Upper lobe of right lung (tissue), 1 donor: ENCODE measurements at regions not wholly inside any gene's neighbourhood (a gene's known extent, or its start where the extent isn't known, plus 50 kb on each side); places are given as distances from the start of the nearest gene placed in this dataset.
"Not testable (repeated sequence)": the region's sequence is repeated elsewhere in the genome, so short reads cannot be mapped to it uniquely, and the experiment has no call there.

Source experiments
- ATAC-seq: fragments of 200-7000 bp; cut with Tn5 transposase; one replicate; pipeline ENCODE4 v1.9.1; 2020; ENCODE audit warnings: mild to moderate bottlenecking, moderate library complexity
- DNase-seq: peaks from one replicate; pipeline ENCODE4 v3.0.0-alpha.2; 2020
- H3K27ac ChIP-seq: fragments of 200-600 bp; one replicate; pipeline ENCODE4 v1.8.0; 2022
- H3K27me3 ChIP-seq: fragments of 200-600 bp; one replicate; pipeline ENCODE4 v1.8.0; 2022; ENCODE audit warnings: mild to moderate bottlenecking
- H3K36me3 ChIP-seq: fragments of 200-600 bp; one replicate; pipeline ENCODE4 v1.8.0; 2022
- H3K4me1 ChIP-seq: fragments of 200-600 bp; one replicate; pipeline ENCODE4 v1.8.0; 2022
- H3K4me3 ChIP-seq: fragments of 200-600 bp; one replicate; pipeline ENCODE4 v1.8.0; 2022; ENCODE audit warnings: mild to moderate bottlenecking
- H3K9me3 ChIP-seq: fragments of 200-600 bp; one replicate; pipeline ENCODE4 v1.8.0; 2022
- intact Hi-C: fragments of 100-400 bp; cut with DNase I; formaldehyde crosslinking; loops from one replicate; pipeline ENCODE4 v1.11.0; 2022
- TF ChIP-seq, protein P1 (sequence below): fragments of 200-600 bp; IDR thresholded peaks from one replicate; pipeline ENCODE4 v1.8.0; 2022; ENCODE audit warnings: antibody characterized with exemption
- donor health status: DM: no; HTN: yes; CAD: no; lungs with severe emphysema.

DNA sequence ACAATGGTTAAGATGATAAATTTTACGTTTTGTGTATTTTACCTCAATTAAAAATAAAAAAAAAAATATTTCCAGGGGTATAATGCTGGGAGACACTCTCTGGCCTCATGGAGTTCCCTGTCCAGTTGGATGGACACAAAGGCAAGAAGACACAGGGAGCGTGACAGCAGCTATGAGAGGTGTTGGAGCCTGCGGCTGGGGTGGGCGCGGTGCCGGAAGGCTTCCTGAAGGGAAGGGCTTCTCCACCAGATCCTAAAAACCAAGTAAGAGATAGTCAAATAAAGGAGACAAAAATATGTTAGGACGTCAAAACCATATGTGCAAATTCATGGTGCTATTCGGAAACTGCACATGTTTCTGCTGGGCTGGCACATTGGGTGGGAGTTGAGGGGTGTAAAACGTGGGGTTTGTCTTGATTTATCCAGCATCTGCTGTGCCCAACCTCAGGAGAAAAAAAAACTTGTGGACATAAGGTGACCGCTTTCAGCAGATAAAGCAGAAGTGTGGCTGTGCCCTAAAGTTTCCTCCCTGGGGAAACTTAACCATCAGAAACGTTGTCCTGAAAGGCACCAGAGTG, 467.6 kb downstream of the RNF144A start:
- no peaks in the 10 kb centered on the region for H3K36me3 ChIP-seq
- H3K9me3 ChIP-seq, result no peaks in the 10 kb centered on the region
- no peak overlapping the region for H3K27ac ChIP-seq
- no peak overlapping the region for H3K4me3 ChIP-seq
- no peaks in the 10 kb centered on the region for H3K4me1 ChIP-seq
- TF ChIP-seq, protein P1, sequence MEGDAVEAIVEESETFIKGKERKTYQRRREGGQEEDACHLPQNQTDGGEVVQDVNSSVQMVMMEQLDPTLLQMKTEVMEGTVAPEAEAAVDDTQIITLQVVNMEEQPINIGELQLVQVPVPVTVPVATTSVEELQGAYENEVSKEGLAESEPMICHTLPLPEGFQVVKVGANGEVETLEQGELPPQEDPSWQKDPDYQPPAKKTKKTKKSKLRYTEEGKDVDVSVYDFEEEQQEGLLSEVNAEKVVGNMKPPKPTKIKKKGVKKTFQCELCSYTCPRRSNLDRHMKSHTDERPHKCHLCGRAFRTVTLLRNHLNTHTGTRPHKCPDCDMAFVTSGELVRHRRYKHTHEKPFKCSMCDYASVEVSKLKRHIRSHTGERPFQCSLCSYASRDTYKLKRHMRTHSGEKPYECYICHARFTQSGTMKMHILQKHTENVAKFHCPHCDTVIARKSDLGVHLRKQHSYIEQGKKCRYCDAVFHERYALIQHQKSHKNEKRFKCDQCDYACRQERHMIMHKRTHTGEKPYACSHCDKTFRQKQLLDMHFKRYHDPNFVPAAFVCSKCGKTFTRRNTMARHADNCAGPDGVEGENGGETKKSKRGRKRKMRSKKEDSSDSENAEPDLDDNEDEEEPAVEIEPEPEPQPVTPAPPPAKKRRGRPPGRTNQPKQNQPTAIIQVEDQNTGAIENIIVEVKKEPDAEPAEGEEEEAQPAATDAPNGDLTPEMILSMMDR, result no peak
- intact Hi-C loops, result no loop called here
- DNase-seq (no peak), ATAC-seq (no peak)
- no peaks in the 10 kb centered on the region for H3K27me3 ChIP-seq

DNA sequence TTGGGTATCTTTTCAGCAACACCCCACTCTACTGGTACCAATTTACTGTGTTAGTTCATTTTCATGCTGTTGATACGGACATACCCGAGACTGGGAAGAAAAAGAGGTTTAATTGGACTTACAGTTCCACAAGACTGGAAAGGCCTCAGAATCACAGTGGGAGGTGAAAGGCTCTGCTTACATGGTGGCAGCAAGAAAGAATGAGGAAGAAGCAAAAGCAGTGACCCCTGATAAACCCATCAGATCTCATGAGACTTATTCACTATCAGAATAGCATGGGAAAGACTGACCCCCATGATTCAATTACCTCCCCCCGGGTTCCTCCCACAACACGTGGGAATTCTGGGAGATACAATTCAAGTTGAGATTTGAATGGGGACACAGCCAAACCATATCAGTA, 473.1 kb downstream of the RNF144A start:
- H3K9me3 ChIP-seq, H3K27ac ChIP-seq, H3K27me3 ChIP-seq, H3K4me1 ChIP-seq, ATAC-seq, intact Hi-C loops, H3K36me3 ChIP-seq, DNase-seq, H3K4me3 ChIP-seq: not testable (repeated sequence)

DNA sequence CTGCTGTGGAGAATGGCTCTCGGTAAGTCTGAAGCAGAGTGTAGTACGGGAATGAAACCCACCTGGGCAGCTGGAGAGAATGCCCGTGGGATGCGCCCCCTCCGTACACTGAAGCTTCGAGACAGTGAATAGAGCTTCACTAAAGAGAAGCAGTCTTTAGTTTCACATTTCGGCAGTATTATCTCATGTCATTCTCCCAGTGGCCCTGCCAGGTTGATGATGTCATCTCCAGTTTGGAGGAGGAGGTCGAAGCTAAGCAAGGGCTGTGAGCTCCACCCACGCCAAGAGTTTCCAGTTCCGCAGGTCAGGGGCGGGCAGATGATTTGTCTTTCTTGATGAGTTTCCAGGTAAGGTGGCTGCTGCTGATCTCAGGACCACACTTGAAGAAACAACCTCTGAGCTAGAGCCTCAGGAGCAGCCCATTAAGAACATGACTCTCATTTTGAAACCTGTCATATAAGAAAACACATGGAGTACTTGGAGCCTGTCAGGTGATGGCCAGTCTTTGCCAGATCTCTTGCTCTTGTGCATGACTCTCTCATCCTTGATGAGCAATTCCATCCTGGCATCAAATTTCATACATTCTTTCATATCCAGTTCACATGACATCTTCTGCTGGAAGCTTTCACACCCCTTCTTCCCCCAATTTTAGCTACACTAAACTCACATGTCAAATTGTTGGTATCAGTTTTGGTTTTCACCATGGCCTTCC, 475.0 kb downstream of the RNF144A start:
- H3K27me3 ChIP-seq, result no peaks in the 10 kb centered on the region
- no peaks in the 10 kb centered on the region for H3K4me1 ChIP-seq
- H3K27ac ChIP-seq, result no peak overlapping the region
- no peak for ATAC-seq
- no peak overlapping the region for H3K4me3 ChIP-seq
- no peaks in the 10 kb centered on the region for H3K9me3 ChIP-seq
- intact Hi-C loops, result no loop called here
- no peak for DNase-seq
- TF ChIP-seq, protein P1, result no peak
- no peaks in the 10 kb centered on the region for H3K36me3 ChIP-seq

DNA sequence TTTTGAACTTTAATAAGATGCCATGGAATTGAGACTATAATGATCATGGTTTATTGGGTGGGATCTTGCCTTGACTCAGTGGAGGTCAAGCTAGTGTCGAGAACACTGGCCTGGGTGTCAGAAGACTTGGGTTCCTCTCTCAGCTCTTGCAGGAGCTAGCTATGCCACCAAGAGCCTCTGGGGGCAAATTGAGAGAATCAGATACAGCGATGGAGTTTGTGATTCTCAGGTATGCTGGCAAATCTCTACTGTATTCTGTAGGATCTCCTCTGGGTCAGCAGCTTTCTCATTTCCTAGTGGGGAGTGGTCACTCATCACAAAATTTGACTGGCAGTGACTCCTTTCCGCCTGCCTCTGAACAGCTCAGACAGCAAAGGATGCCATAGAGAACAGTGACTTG, 477.0 kb downstream of the RNF144A start:
- Histone ChIP-seq H3K9me3 (no peaks in the 10 kb centered on the region), H3K27ac (no peak overlapping the region), H3K27me3 (no peaks in the 10 kb centered on the region), H3K36me3 (no peaks in the 10 kb centered on the region), H3K4me3 (no peak overlapping the region), H3K4me1 (no peaks in the 10 kb centered on the region)
- no peak for DNase-seq
- TF ChIP-seq, protein P1, result no peak
- no peak for ATAC-seq
- intact Hi-C loops, result no loop called here

- Histone ChIP-seq H3K36me3 (no peaks in the 10 kb centered on the region), H3K9me3 (no peaks in the 10 kb centered on the region), H3K4me3 (no peak overlapping the region), H3K4me1 (no peaks in the 10 kb centered on the region), H3K27ac (no peak overlapping the region), H3K27me3 (peaks cover 4% of the 10 kb centered on the region)
- TF ChIP-seq, protein P1, result no peak
- peak; percentile 42 for ATAC-seq
- DNase-seq, result no peak
- intact Hi-C loops, result no loop called here
Measured at GRCh38 chr2:7400628-7401027, 483.4 kb downstream of the RNF144A start.

DNA sequence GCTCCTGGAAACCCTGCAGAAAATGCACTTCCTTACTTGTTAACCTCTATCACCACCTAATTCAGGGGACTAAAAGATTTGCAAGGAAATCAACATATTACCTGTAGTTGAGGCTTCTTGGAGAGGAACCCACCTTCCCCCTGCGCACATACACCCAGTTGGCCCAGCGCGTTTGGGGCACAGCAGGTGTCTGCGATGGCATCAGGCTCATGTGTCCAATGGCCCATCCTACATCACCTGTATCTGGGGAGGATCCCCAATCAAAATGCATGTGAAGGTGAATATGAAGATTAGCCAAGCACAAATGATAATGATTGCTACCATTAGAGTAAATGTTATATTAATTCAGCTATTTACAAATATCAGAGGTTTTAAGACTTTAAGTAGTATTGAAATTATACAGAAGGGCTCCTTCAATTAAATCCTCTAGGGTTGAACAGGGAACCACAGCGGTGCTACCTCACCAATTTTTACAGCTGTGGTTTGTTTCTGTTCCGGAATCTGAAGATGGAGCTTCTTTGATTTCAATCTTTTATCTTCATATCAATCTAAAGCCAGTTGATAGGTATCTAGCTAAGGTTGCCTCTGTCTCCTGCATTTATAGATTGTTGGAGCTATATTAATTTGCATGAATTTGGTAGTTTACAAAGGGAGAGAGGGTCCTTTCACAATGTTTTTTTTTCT, 486.0 kb downstream of the RNF144A start:
- TF ChIP-seq, protein P1, result no peak
- DNase-seq (no peak), ATAC-seq (no peak)
- H3K36me3 ChIP-seq, result no peaks in the 10 kb centered on the region
- intact Hi-C loops, result no loop called here
- peaks cover 5% of the 10 kb centered on the region for H3K27me3 ChIP-seq
- H3K27ac ChIP-seq, result no peak overlapping the region
- H3K9me3 ChIP-seq, result no peaks in the 10 kb centered on the region
- no peaks in the 10 kb centered on the region for H3K4me1 ChIP-seq
- H3K4me3 ChIP-seq, result no peak overlapping the region
